GM12878 (cell line): ENCODE measurements at regions not wholly inside any gene's neighbourhood (a gene's known extent, or its start where the extent isn't known, plus 50 kb on each side); places are given as distances from the start of the nearest gene placed in this dataset.

Experiments
- ATAC-seq: fragments of 200-7000 bp; cut with Tn5 transposase; 3 replicates; pipeline ENCODE4 v1.9.1; 2020; ENCODE audit warnings: mild to moderate bottlenecking, moderate library complexity
- BruUV-seq: library from RNA; stranded (reverse); fragments of 400-500 nt; replicated peaks from 2 replicates; lab custom pipeline; 2021; lab: Mats Ljungman, UMichigan
- CTCF ChIA-PET: fragments of 300-600 bp; sonication (Branson Sonifier 250); formaldehyde crosslinking; extraction: SDS; loops from one replicate; lab custom pipeline; 2021; ENCODE audit warnings: inconsistent platforms; lab: Yijun Ruan, JAX
- POLR2A ChIA-PET: fragments of 350-600 bp; formaldehyde crosslinking; extraction: SDS; loops from one replicate; lab custom pipeline; 2021; ENCODE audit warnings: inconsistent platforms; lab: Charles Lee
- RAD21 ChIA-PET: fragments of 300-600 bp; sonication (Branson Sonifier 250); formaldehyde crosslinking; loops from one replicate; lab custom pipeline; 2023; ENCODE audit warnings: antibody characterized with exemption; ENCODE audit not compliant: unreplicated experiment; lab: Charles Lee
- SMC1A ChIA-PET: fragments of 300-600 bp; sonication (Branson Sonifier 250); formaldehyde crosslinking; loops from one replicate; lab custom pipeline; 2023; ENCODE audit not compliant: unreplicated experiment, uncharacterized antibody; lab: Charles Lee
- DNase-seq: peaks from one replicate; pipeline ENCODE4 v3.0.0-alpha.2; 2011; ENCODE audit warnings: low read depth, low spot score
- FAIRE-seq: peaks from 3 replicates; lab custom pipeline; 2011; peaks lifted over from hg19 to GRCh38; lab: Jason Lieb, UNC
- H2AFZ ChIP-seq: 2 replicates; pipeline ENCODE4 v1.6.0; 2011; ENCODE audit warnings: low read depth, low read length, control low read depth; ENCODE audit not compliant: control insufficient read depth
- H3K27ac ChIP-seq: 2 replicates; pipeline ENCODE4 v1.5.1; 2011; ENCODE audit warnings: control low read depth; ENCODE audit not compliant: control insufficient read depth, insufficient read depth
- H3K27me3 ChIP-seq, 2 experiments: replicated peaks in 1 of 2; 2 replicates each; pipeline versions ENCODE4 v1.6.0 to v1.6.1; 2011; ENCODE audit warnings: low read length in 1 of 2; ENCODE audit not compliant: control insufficient read depth in 2 of 2, insufficient read depth in 2 of 2
- H3K36me3 ChIP-seq, 2 experiments: 2 replicates each; pipeline ENCODE4 v1.5.1; 2011; ENCODE audit warnings: low read length in 1 of 2; ENCODE audit not compliant: control insufficient read depth in 2 of 2, insufficient read depth in 2 of 2
- H3K4me1 ChIP-seq: 2 replicates; pipeline ENCODE4 v1.6.1; 2011; ENCODE audit warnings: mild to moderate bottlenecking, low read length, moderate library complexity, mixed read lengths; ENCODE audit not compliant: control insufficient read depth, insufficient read depth
- H3K4me2 ChIP-seq: 2 replicates; pipeline ENCODE4 v1.6.0; 2011; ENCODE audit warnings: control low read depth; ENCODE audit not compliant: control insufficient read depth, insufficient read depth
- H3K4me3 ChIP-seq: fragments of 200-600 bp; sonication (generic); 2 replicates; pipeline ENCODE4 v1.5.1; 2016
- H3K79me2 ChIP-seq: 2 replicates; pipeline ENCODE4 v1.6.0; 2011; ENCODE audit warnings: low read length; ENCODE audit not compliant: control insufficient read depth, insufficient read depth
- H3K9ac ChIP-seq: 2 replicates; pipeline ENCODE4 v1.8.0; 2011; ENCODE audit warnings: low read length, control low read depth, mixed read lengths; ENCODE audit not compliant: control insufficient read depth, insufficient read depth
- H3K9me3 ChIP-seq: replicated peaks from 3 replicates; pipeline ENCODE4 v1.5.1; 2011; ENCODE audit warnings: mild to moderate bottlenecking, low read length; ENCODE audit not compliant: control insufficient read depth, insufficient read depth
- H4K20me1 ChIP-seq: 2 replicates; pipeline ENCODE4 v1.6.0; 2011; ENCODE audit not compliant: control insufficient read depth, insufficient read depth
- BCL11A ChIP-seq: IDR thresholded peaks from 2 replicates; pipeline ENCODE4 v1.6.1; 2011; ENCODE audit warnings: low read depth, low read length
- CBX5 ChIP-seq: sonication (generic); IDR thresholded peaks from 2 replicates; pipeline ENCODE4 v1.6.1; 2016; ENCODE audit warnings: low read depth, moderate library complexity, mild to moderate bottlenecking, inconsistent platforms
- CTCF ChIP-seq, 3 experiments: IDR thresholded peaks in 2 of 3; conservative IDR thresholded peaks in 1 of 3; 2 replicates each; pipeline ENCODE4 v1.5.1; 2011; ENCODE audit warnings: low read depth in 3 of 3, low read length in 3 of 3, mild to moderate bottlenecking in 3 of 3, control low read depth in 2 of 3, moderate library complexity in 2 of 3, inconsistent platforms in 1 of 3, mixed read lengths in 1 of 3; ENCODE audit not compliant: control insufficient read depth in 2 of 3, insufficient read depth in 1 of 3; ENCODE audit errors: extremely low read depth in 1 of 3
- EGR1 ChIP-seq, 2 experiments: IDR thresholded peaks; 1 replicate in 1 of 2; 2 replicates in 1 of 2; pipeline ENCODE4 v1.6.1; 2011 to 2012; ENCODE audit warnings: low read depth in 2 of 2, low read length in 2 of 2, borderline replicate concordance in 1 of 2, mild to moderate bottlenecking in 1 of 2, moderate library complexity in 1 of 2
- FOS ChIP-seq: IDR thresholded peaks from 3 replicates; pipeline ENCODE4 v1.6.1; 2011; ENCODE audit warnings: borderline replicate concordance; ENCODE audit not compliant: insufficient read length; ENCODE audit errors: extremely low read depth
- HCFC1 ChIP-seq: fragments of 150-350 bp; IDR thresholded peaks from 2 replicates; pipeline ENCODE4 v1.6.1; 2014; ENCODE audit warnings: low read length
- HDAC6 ChIP-seq: fragments of 200-600 bp; sonication (generic); IDR thresholded peaks from one replicate; pipeline ENCODE4 v1.8.0; 2017; ENCODE audit warnings: antibody characterized with exemption; ENCODE audit not compliant: unreplicated experiment
- HDGF ChIP-seq: fragments of 450-650 bp; IDR thresholded peaks from 2 replicates; pipeline ENCODE4 v1.6.1; 2016; ENCODE audit warnings: antibody characterized with exemption
- IRF3 ChIP-seq: fragments of 450-650 bp; IDR thresholded peaks from 2 replicates; pipeline ENCODE4 v1.6.1; 2014; ENCODE audit warnings: mild to moderate bottlenecking
- JUNB ChIP-seq: IDR thresholded peaks from 2 replicates; pipeline ENCODE4 v1.6.1; 2016; ENCODE audit warnings: antibody characterized with exemption, mild to moderate bottlenecking
- JUND ChIP-seq: IDR thresholded peaks from 2 replicates; pipeline ENCODE4 v1.6.1; 2012; ENCODE audit warnings: low read depth, mild to moderate bottlenecking, low read length, improper control_type of control experiment, moderate library complexity
- KAT2A ChIP-seq: conservative IDR thresholded peaks from 2 replicates; pipeline ENCODE4 v1.6.1; 2011; ENCODE audit warnings: low read depth, low read length; ENCODE audit not compliant: control insufficient read depth
- MTA2 ChIP-seq: fragments of 450-650 bp; IDR thresholded peaks from 2 replicates; pipeline ENCODE4 v1.6.1; 2016; ENCODE audit warnings: low read depth, mild to moderate bottlenecking, moderate library complexity
- MYC ChIP-seq: IDR thresholded peaks from 2 replicates; pipeline ENCODE4 v1.6.1; 2011; ENCODE audit warnings: mild to moderate bottlenecking, low read length, moderate library complexity, inconsistent platforms; ENCODE audit not compliant: insufficient read depth, insufficient replicate concordance, insufficient read length, severe bottlenecking
- RAD21 ChIP-seq: IDR thresholded peaks from 2 replicates; pipeline ENCODE4 v1.6.1; 2011; ENCODE audit warnings: mild to moderate bottlenecking, low read depth, low read length, moderate library complexity; ENCODE audit not compliant: insufficient read depth
- SMC3 ChIP-seq: IDR thresholded peaks from 2 replicates; pipeline ENCODE4 v1.6.1; 2011; ENCODE audit warnings: low read length, improper control_type of control experiment, borderline replicate concordance
- WGBS: methylation state at CpG from one replicate; pipeline ENCODE4 v1.1.6; 2016; ENCODE audit warnings: low lambda C conversion rate; ENCODE audit not compliant: insufficient replicate concordance, insufficient coverage; ENCODE audit errors: missing lambda C conversion rate; 5-methylcytosine and 5-hydroxymethylcytosine counted together
- in situ Hi-C: fragments of 300-500 bp; cut with MboI; formaldehyde crosslinking; loops from 9 replicates; pipeline ENCODE4 v1.14.3; 2018; ENCODE audit warnings: mixed read lengths
- intact Hi-C: fragments of 100-400 bp; cut with micrococcal nuclease; formaldehyde crosslinking; loops from one replicate; pipeline ENCODE4 v1.14.2; 2022; ENCODE audit not compliant: unreplicated experiment

- no peak overlapping the region for H3K4me3 ChIP-seq
- ATAC-seq (peak; percentile 14; the same call in 2 of the 3 replicates), DNase-seq (no peak), FAIRE-seq (no peak)
- H3K4me2 ChIP-seq = no peak overlapping the region
- ChIA-PET RAD21 (interaction anchor here (0.7 to 1.3 kb wide), 6 partner anchors 12 to 291 kb away, joined by 3 to 10 read pairs (median 4); no protein-coding TSS in a partner anchor), CTCF (interaction anchor here (0.9 to 1.7 kb wide), 8 partner anchors 18 to 325 kb away, joined by 3 to 5 read pairs (median 3); no protein-coding TSS in a partner anchor), POLR2A (interaction anchor here (1.8 kb wide), 1 partner anchor 12 kb away, joined by 4 read pairs; no protein-coding TSS in a partner anchor), SMC1A (interaction anchor here (0.6 to 1.4 kb wide), 10 partner anchors 13 to 379 kb away, joined by 3 to 7 read pairs (median 3); no protein-coding TSS in a partner anchor)
- peak in 1 of 3 experiments; percentile 6; a peak in 1 of 6 replicates for TF ChIP-seq CTCF (IDR thresholded peaks at IDR 0.05 in 2 of 3, conservative IDR thresholded peaks at IDR 0.05 in 1 of 3; ENCODE audit: control insufficient read depth in 2 of 3, extremely low read depth in 1 of 3, insufficient read depth in 1 of 3, low read depth in 3 of 3, low read length in 3 of 3)
- no peak for TF ChIP-seq KAT2A
- TF ChIP-seq BCL11A = no peak
- in situ Hi-C loops = no loop called here
- H2AFZ ChIP-seq = no peak overlapping the region
- H3K27me3 ChIP-seq = no peaks in the 10 kb centered on the region
- H3K4me1 ChIP-seq = no peaks in the 10 kb centered on the region
- BruUV-seq = no TSS peak
- 0% methylated on average over 2 of the region's 2 CpGs for WGBS
- no peaks in the 10 kb centered on the region for H4K20me1 ChIP-seq
- no peaks in the 10 kb centered on the region for H3K36me3 ChIP-seq
- intact Hi-C loops = no loop called here
- H3K9me3 ChIP-seq = no peaks in the 10 kb centered on the region
- no peak overlapping the region for H3K9ac ChIP-seq
- H3K27ac ChIP-seq = no peak overlapping the region
- no peaks in the 10 kb centered on the region for H3K79me2 ChIP-seq
These were observed 60.9 kb upstream of the TMTC1 start for GRCh38 chr12:29844667-29845066.

DNA sequence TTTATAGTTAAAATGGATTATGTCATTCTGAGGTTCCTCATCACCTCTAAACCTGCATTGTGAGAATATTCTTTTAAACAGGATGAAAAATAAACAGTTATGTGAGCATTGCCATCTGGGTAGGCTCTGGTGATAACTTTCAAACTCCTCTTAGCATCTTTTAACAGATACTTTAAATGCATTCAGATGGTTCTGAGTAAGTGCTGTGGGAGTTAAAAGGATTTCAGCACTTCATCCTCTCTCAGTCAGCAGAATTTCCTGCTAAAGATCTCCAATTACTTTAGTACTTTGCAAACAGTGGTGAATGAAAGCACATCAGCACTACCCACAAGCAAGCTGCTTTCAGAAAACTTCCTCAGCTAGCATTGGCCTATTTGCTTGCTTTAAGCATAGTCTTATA, 59.3 kb upstream of the TMTC1 start:
- no peaks in the 10 kb centered on the region for H3K36me3 ChIP-seq
- ATAC-seq (no peak), DNase-seq (no peak), FAIRE-seq (no peak)
- no peak overlapping the region for H3K4me2 ChIP-seq
- ChIA-PET CTCF (interaction anchor here (0.8 kb wide), 1 partner anchor 290 kb away, joined by 3 read pairs; no protein-coding TSS in a partner anchor), SMC1A (interaction anchor here (0.7 kb wide), 1 partner anchor 43 kb away, joined by 3 read pairs; no protein-coding TSS in a partner anchor), RAD21 (no interaction called here), POLR2A (no interaction called here)
- intact Hi-C loops = no loop called here
- in situ Hi-C loops = no loop called here
- no peak overlapping the region for H3K9ac ChIP-seq
- H3K79me2 ChIP-seq = no peaks in the 10 kb centered on the region
- no peaks in the 10 kb centered on the region for H3K9me3 ChIP-seq
- no peak overlapping the region for H3K27ac ChIP-seq
- no peaks in the 10 kb centered on the region for H3K27me3 ChIP-seq
- no peaks in the 10 kb centered on the region for H4K20me1 ChIP-seq
- H3K4me3 ChIP-seq = no peak overlapping the region
- H2AFZ ChIP-seq = no peak overlapping the region
- no peaks in the 10 kb centered on the region for H3K4me1 ChIP-seq
- TF ChIP-seq HDGF = no peak
- TF ChIP-seq RAD21 = no peak
- no peak for TF ChIP-seq HDAC6
- TF ChIP-seq JUND = no peak
- no peak for TF ChIP-seq HCFC1
- no peak for TF ChIP-seq IRF3
- no peak for TF ChIP-seq JUNB
- no peak for TF ChIP-seq EGR1 (IDR thresholded peaks at IDR 0.05; ENCODE audit: borderline replicate concordance in 1 of 2, low read depth in 2 of 2, low read length in 2 of 2)
- no peak for TF ChIP-seq BCL11A
- TF ChIP-seq MYC = no peak
- TF ChIP-seq CBX5 = no peak
- no peak for TF ChIP-seq MTA2
- TF ChIP-seq SMC3 = no peak
- no peak for TF ChIP-seq FOS
- BruUV-seq = no TSS peak
